ENCODE measurements at regions not wholly inside any gene's neighbourhood (a gene's known extent, or its start where the extent isn't known, plus 50 kb on each side); places are given as distances from the start of the nearest gene placed in this dataset.

- TF ChIP-seq ZNF274 (IDR thresholded peaks at IDR 0.05; ENCODE audit: low read depth, low read length) = no peak
- TF ChIP-seq YY1 (IDR thresholded peaks at IDR 0.05; ENCODE audit: insufficient read depth, insufficient read length) = no peak
Measured at GRCh38 chr6:92150553-92150952, 1268.8 kb downstream of the EPHA7 start.
